ENCODE measurements at regions not wholly inside any gene's neighbourhood (a gene's known extent, or its start where the extent isn't known, plus 50 kb on each side); places are given as distances from the start of the nearest gene placed in this dataset.
"Not testable (repeated sequence)": the region's sequence is repeated elsewhere in the genome, so short reads cannot be mapped to it uniquely, and the experiment has no call there.

DNA sequence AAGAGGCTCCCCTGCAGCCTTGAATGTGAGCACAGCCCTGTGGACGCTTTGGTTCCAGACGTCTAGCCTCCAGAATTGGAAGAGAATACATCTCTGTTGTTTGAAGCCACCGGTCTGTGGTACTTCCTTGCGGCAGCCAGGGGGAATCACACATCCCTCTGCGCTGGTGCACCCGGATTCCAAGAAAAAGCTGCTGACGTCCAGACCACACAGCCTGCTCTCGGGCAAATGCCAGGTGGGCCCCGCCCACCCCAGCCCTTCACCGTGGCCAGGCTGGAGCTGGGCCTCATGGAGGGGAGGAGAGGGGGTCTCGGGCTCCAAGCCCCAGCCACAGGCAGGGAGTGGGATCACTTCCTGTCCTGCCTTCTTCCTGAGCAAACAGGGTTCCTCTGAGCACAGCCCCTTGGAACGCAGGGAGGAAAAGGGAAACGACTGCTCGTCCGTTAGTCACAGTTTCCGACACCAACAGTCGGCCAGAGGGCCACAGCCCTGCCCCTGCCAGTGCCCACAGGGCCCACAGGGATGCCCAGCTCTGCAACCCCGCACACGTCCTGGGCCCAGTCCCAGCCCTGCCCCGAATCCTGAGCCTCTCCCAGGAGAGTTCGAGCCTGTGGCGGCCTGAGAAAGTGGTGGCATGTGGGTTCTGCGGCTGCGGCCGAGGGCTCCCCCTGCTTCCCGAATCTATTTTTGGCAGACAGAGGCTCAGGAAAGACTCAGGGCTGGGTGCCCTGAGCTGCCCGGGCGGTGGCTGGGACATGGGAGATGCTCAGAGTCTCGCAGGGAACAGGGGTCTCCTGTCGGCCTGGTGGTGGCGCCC, 85.3 kb downstream of the RFLNA start:
- no peak for DNase-seq

DNA sequence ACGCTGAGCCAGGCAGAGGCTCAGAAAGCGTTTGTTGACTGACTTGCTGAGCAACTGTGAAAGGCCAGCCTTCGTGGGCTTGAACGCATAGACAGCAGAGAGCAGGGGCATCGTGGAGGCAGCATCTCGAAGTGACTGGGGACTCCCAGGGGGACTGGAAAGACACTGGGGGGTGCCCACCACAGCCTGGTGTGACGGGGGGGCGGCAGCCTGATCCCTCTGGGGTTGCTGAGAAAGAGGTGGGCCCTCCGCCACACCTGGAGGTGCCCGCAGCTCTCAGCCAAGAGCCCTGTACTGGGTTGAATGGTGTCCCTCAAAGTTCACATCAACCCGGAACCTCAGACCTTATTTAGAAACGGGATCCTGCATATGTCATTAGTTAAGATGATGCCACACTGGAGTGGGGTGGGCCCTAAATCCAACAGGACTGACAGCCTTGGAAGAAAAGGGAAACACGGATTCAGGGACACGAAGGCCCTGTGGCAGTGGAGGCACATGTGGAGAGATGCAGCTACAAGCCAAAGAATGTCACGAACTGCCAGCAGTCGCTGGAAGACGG, 84.6 kb downstream of the RFLNA start:
- no peak for DNase-seq

DNA sequence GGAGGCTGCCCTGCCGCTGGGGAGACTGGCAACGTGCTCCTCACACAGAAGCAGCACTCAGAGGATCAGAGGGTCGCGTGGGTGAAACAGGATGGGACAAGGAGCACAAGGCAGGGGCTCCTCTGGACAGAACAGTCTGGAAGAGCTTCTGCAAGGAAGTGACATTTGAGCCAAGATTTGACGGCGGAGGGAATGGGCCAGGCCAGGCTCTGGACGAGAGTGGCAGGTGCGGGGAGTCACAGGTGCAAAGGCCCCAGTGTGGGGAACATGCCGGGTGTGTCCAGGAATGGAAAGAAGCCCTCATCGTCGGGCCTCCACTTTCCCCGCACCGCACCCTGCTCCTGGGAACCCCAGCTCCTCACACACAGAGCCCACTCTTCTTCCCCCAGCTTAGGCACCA, 84.0 kb downstream of the RFLNA start:
- DNase-seq, result no peak

DNA sequence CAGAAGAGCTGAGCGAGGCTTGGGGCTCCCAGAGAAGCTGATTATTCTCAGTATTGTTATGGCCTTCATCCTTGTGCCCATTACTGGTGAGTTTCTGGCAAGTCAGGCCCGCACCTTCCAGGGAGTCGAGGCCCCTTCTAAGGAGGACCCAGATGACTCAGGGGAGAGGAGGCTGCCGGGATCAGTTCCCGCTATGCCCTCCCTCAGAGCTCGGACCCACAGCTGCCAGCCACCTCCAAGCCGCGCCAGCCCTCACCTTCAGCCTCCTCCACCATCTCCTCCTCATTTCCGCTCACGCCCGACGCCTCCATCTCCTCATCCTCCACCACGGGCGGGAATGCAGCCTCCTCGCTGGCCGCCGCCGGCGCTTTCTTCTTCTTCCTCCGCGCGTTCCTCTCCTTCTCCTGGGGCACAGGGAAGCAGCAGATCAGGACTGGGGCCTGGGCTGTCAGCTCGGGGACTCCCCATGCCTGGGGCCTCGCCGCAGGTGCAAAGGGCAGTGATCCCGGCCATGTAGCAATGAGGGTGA, 83.2 kb downstream of the RFLNA start:
- no peak for DNase-seq

DNA sequence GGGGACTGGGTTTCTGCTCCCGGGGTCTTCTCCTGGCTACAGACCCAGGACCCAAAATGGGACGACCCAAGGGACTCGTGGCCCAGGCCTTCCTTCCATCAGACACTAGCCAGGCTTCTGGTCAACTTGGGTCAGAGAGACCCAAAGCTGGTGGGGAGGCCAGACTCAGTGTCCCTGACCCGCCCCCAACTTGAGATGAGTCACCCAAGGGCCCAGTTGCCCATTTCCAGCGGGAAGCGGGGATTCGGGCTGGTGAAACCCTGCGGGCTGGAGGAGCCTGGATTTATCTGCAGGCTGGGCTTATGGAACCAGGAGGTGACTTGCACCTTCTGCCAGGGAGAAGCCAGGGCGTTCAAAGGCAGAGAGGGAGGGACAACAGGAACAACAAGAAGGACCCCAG, 81.5 kb downstream of the RFLNA start:
- no peak for DNase-seq

DNA sequence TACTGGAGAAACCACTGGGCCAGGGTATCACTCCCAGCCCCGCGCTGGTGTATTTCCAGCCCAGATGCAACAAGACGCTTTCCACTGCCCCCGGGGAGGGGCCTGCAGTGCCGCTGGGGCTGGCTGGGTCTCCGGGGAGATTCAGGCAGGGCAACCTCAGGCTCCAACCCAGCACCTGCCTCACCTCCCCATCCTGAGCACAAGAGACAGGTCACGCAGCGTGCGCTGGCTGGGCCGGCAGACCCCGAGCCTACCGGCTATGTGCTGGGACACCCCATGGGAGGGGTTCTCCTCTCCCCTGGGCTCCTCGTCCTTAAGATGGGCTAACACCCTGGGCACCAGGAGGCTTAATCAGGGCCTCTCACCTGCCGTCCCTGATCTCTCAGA, 80.9 kb downstream of the RFLNA start:
- DNase-seq, result no peak

DNA sequence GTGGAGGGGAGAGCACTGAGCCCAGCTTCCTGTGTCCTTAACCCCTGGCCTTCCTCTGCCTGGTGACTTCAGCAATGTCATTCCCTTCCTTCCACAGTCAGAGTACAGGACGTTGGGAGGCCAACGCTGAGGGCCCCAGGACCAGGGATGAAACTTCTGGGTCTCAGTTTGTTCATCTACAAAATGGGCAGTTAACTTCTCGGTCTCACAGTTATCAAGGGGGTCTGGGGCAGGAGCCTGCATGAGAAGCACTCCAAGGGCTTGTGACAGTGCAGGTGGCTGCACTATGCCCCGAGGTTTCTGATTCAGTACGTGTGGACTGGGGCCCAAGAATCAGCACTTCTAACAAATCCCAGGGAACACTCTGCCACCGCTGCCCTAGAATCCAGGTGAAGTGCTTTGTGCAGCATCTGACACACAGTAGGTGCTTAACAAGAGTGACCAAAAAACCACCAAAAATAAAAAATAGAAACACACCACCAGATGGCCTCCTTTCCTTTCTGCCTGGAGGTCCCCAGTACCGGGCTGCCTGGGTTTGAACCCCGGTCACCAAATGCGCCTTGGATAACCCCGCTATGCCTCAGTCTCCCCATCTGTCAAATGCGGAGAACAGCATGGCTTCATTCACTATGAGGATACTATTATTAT, 80.4 kb downstream of the RFLNA start:
- DNase-seq, result no peak

DNA sequence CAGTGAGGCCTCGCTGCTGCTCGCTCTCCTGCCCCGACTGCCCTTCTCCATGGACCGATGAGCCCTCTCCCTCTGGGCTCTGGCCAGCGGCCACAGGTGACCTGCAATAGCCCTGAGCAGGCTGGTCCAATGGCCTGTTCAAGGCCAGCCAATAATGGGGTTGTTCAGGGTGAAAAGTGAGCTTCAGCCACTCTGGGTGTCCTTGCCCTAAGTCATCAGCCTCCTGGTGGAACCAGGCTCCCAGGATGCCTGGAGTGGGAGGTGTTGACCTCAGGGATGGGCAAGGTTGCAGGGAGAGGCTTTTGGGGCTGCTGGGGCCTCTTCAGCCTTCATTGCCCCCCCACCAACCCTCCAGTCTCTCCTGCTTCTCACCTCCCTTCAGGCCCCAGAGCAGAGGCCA, 79.7 kb downstream of the RFLNA start:
- DNase-seq, result no peak

DNA sequence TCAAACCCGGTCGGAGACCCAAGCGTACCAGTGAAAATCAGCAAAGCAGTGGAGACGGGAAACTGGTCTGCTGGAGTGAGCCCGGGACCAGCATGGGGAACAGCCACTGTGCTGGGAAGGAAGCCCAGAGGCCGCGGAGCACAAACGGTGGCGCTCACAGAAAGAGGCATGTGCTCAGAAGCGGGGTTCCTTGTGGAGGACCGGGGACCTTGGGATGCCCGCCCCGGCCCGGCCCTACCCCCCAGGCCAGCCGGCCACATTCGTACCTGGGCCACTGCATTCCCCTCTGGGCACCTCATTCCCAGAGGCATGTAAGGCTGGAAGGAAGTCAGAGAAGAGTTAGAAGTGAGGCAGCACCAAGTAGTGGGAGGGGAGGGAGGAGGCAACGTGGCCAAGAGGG, 79.3 kb downstream of the RFLNA start:
- DNase-seq, result no peak

DNA sequence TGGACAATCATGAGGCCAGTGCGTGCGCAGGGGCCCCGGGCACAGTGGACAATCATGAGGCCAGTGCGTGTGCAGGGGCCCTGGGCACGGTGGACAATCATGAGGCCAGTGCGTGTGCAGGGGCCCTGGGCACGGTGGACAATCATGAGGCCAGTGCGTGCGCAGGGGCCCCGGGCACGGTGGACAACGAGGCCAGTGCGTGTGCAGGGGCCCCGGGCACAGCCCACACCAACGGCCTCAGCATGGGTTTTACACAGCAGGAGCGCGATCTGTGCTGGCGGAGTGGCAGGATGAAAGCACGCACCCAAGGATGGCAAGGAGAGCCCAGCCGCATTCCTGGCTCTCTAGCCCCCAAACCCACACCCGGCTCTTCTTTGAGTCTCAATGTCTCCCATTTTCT, 78.8 kb downstream of the RFLNA start:
- DNase-seq, result not testable (repeated sequence)

DNA sequence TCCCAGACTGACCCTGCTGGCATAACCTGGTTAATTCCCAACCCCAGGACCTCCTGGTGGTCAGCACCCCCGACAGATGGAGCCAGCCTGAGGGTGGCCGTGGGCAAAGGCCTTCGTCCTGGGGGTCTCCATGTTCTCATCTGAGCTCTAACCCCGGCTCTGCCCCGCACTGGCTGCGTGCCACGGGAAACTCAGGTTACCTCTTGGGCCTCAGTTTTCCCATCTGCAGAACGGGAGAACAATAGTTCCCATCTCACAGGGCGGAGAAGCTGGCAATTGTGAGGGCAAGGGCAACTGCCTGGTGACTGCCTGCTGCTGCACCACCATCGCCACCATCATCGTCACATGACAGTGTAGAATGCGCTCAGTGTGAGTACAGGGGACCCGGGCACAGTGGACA, 77.9 kb downstream of the RFLNA start:
- DNase-seq, result no peak

DNA sequence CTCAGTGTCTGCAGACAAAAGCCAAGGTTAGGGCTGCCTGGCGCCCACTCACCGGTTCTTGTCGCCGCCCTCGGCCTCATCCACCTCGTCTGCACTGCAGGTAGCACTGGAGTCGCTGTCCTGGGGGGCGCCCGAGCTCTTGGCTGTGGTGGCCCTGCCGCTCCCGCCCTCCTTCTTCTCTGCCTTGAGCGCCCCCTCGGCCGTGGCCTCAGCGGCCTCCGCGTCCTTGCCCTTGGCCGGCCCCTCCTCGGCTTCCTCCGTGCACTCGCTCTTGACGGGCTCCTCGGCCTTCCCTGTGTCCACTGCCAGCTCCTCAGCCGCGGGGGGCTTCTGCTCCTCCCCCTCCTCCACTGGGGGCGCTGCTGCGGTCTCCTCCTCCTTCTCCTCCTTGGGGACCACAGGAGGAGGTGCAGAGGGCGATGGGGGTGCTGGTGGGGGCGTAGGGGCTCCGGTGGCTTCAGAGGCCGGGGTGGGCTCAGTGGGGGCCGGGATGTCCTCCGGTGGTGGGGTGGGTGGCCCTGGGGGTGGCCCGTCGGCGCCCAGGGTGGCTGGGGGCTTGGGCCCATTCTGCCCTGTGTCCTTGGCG, 77.2 kb downstream of the RFLNA start:
- DNase-seq, result no peak

DNA sequence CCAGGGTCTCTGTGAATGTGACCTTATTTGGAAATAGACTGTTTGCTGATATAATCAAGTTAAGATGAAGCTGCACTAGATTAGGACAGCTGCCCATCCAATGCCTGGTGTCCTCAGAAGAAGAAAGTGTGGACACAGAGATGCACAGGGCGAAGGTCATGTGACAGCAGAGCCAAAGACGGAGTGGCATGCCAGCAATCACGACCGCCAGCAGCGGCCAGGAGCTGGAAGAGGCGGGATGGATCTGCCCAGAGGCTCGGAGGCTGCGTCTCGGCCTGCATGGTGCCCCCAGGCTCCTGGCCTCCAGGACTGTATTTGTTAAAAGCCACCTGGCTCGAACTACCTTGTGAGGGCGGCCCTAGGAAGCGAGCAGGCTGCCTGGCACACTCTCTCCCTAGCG, 76.5 kb downstream of the RFLNA start:
- DNase-seq, result no peak

DNA sequence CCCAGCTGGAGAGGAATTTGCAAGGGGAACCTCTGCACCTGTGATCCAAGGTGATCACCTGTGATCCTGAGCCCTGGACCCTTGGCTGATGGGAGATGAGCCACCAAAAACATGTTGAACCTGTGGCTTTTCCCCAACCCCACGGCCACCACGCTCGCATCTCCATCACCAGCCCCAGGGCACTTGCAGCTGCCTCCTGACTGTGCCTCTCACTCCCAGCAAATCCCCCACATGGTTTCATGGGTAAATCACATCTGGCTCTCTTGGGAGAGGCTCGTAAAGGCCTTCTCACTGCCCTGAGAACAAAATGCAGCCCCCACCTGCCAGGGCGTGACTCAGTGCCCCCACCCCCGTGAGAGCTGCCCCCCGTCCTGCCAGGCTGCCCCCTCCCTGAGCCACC, 76.0 kb downstream of the RFLNA start:
- no peak for DNase-seq

DNA sequence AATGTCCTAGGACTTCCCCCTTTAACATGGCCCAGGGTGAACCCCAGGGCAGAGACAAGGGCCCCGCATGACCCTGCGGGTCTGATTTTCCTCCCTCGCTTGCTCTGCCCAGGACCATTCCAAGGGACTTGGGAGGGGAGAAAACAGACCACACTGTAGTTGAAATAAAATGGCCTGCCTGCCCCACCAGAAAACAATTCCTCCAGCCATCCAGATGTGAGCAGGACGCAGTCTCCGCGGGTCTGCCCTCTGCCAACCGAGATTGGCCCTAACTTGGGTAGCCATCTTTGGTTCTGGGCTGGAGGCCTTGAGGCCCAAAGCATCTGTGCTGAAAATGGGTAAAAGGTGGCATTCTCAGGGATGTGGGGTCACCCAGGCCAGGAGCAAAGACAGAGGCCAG, 75.5 kb downstream of the RFLNA start:
- no peak for DNase-seq

DNA sequence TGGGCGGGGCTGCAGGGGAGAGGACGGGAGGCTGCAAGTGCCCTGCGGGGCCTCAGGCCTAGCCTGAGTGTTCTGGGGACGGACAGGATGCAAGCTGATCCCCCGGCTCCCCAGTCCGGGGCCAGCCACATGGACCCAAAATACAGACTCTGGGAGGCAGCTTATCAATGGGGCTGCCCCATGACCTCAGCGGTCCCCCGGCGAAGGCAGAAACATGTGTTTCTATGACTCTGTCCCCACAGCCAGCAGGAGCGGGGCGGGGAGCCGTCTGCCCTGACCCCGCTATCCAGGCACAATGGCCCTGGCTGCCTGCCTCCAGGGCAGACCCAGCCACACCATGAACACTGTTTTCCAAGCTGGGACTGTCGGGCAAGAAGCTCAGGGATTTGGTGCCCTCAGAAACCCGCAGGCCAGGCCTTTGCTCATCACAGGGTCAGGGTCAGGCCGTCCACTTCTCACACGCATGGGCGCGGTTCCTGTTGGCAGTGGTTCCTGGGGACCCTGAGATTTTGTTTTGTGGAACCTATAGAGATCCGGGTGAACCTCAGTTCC, 75.0 kb downstream of the RFLNA start:
- DNase-seq, result no peak

DNA sequence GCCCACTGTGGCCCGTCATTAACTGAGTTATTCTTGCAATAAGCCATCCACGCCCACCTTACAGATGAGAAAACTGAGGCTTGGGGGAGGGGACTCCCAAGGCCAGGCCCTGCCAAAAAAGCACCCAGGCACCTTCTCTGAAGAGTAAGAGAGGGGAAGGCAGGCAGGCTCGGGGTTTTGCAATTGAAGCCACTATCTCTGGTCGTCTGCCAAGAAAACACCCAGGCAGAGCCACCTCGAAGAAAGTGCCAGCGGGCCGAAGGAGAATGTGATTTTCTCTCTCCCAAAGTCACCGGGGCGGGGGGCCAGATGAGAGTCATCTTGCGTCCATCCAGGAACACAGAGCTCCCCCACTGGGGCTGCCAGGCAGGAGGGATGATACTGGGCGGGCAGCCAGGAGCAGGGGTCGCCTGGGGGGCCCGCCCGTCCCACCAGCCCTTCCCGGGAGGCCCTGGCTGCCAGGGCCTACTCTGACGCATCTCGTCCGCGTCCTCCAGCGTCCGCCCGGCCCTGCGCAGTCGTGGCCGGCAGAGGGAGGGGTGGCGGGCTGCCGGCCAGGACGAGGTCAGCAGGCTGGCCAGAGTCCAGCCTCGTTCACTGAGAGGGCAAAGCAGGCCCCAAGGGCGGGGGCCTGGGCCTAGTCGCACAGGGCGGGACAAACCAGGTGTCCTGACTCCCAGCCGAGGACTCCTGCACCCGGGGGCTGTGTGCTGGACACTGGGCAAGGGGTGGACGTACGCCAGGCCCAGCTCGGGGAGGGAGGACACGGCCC, 74.3 kb downstream of the RFLNA start:
- no peak for DNase-seq

DNA sequence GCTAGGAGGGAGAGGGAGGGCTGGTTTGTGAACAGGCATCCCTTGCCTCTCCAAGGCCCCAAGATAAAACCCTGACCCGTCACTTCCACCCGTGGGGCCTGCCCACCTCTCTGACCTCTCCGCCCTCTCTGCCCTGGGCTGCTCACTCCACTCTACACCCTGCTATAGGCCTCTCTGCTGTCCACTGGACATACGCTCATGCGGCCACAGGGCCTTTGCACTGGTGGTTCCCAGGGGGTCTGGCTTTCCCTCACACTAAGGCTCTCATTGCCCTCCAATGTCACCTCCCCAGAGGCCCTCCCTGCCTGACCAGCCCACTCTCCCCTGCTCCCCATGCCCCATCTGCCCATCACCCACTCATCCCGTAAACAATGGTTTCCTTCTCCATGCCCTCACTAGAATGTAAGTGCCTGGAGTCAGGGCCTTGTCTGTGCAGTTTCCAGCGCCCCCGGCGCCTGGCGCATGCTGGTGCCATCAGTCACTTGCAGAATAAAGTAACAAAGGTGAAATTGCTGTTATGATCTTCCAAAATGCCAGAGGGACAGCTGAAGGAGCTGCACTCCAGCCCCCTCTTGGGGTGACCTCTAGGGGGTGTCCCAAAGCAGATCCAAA, 73.6 kb downstream of the RFLNA start:
- no peak for DNase-seq

DNA sequence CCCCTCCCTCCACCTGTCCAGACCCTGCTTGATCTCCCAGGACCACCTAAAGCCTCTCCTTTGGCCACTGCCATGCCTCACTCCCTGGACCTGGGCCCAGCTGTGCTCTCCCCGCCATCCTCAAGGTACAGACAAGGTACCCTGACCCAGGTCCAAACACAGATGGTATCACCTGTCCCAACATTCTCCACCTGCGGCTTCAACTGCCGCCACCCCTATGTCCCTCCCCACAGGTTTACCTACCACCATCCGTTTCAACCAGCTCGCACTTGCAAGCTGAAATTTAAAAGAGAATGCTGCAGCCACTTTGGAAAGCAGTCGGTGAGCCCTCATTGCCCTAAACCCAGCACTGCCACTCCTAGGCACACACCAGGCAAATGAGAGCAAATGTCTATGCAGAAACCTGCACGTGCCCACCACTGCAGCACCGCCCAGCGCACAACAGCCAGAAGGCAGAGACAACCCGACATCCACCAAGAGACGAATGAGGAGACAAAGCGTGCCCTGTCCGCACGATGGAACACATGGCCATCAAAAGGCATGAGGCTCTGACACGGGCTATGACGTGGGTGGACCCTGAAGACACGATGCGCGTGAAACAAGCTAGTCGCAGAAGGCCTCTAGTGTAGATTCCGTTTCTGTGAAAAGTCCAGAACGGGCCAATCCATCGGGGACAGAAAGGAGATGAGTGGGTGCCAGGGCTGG, 71.0 kb downstream of the RFLNA start:
- DNase-seq, result no peak

All from activated CD8-positive, alpha-beta memory T cell treated with anti-CD3 and anti-CD28 coated beads, Interleukin-2, amount 50 U/mL, for 48 hours (primary cell).